Karpas-422 (cell line): ENCODE measurements at regions not wholly inside any gene's neighbourhood (a gene's known extent, or its start where the extent isn't known, plus 50 kb on each side); places are given as distances from the start of the nearest gene placed in this dataset.
A peak's percentile ranks its signal among the peaks of the same experiment; 100 is the strongest.

ENCODE experiments used
- DNase-seq: peaks from one replicate; pipeline ENCODE4 v3.0.0-alpha.2; 2015
- H2AFZ ChIP-seq: fragments of 200-600 bp; sonication (generic); 2 replicates; pipeline ENCODE4 v1.6.1; 2014; ENCODE audit warnings: antibody characterized with exemption, low read length, mixed read lengths
- H3K27ac ChIP-seq: fragments of 200-600 bp; sonication (generic); 2 replicates; pipeline ENCODE4 v1.5.1; 2014; ENCODE audit warnings: mild to moderate bottlenecking, low read length, moderate library complexity
- H3K27me3 ChIP-seq: fragments of 200-600 bp; sonication (generic); 2 replicates; pipeline ENCODE4 v1.6.1; 2014; ENCODE audit warnings: low read length, mixed read lengths
- H3K36me3 ChIP-seq: fragments of 200-600 bp; sonication (generic); 2 replicates; pipeline ENCODE4 v1.6.1; 2014; ENCODE audit warnings: low read length, mixed read lengths; ENCODE audit not compliant: insufficient read depth
- H3K4me1 ChIP-seq: fragments of 200-600 bp; sonication (generic); 2 replicates; pipeline ENCODE4 v1.6.1; 2014; ENCODE audit warnings: mild to moderate bottlenecking, low read length, mixed read lengths
- H3K4me2 ChIP-seq: fragments of 200-600 bp; sonication (generic); 2 replicates; pipeline ENCODE4 v1.6.1; 2014; ENCODE audit warnings: low read length, low read depth, mild to moderate bottlenecking; ENCODE audit not compliant: poor library complexity, severe bottlenecking
- H3K4me3 ChIP-seq: fragments of 200-600 bp; sonication (generic); 2 replicates; pipeline ENCODE4 v1.5.1; 2014; ENCODE audit warnings: mild to moderate bottlenecking, antibody characterized with exemption, low read length, mixed read lengths
- H3K79me2 ChIP-seq: fragments of 200-600 bp; sonication (generic); 2 replicates; pipeline ENCODE4 v1.6.1; 2014; ENCODE audit warnings: mild to moderate bottlenecking, low read length, mixed read lengths
- H3K9ac ChIP-seq: fragments of 200-600 bp; sonication (generic); 2 replicates; pipeline ENCODE4 v1.6.0; 2014; ENCODE audit warnings: low read length
- H3K9me2 ChIP-seq: fragments of 200-600 bp; sonication (generic), shearing (Covaris generic); replicated peaks from 2 replicates; pipeline ENCODE4 v1.6.0; 2014; ENCODE audit warnings: mild to moderate bottlenecking, low read length, moderate library complexity; ENCODE audit not compliant: insufficient read depth
- H3K9me3 ChIP-seq: fragments of 300-700, 200-600 bp; sonication (generic); 2 replicates; pipeline ENCODE4 v1.6.1; 2014; ENCODE audit warnings: low read length, mixed read lengths
- H4K20me1 ChIP-seq: fragments of 200-600 bp; sonication (generic); 2 replicates; pipeline ENCODE4 v1.6.1; 2014; ENCODE audit warnings: mild to moderate bottlenecking, antibody characterized with exemption, low read length, low read depth; ENCODE audit not compliant: insufficient read depth

DNA sequence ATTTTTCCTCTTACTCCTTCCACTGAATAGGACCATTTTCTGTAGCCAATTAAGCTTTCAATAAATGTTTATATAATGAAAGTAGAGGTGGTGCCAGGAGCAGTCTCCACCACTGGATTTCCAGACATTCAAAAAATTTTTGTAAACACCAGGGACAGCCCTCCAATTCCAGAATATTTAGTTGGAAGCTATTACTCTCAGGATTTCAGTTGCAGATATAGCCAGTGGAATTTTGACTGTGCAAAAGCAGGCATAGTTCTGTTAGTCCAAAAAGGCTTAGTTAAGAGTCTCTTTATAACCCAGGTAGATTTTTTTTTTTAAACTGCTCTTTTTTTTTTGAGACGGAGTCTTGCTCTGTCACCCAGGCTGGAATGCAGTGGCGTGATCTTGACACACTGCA, 138.1 kb upstream of the DMRT1 start:
- no peak overlapping the region for H2AFZ ChIP-seq
- no peak for DNase-seq
- no peaks in the 10 kb centered on the region for H3K9me3 ChIP-seq
- no peaks in the 10 kb centered on the region for H3K27me3 ChIP-seq
- H3K79me2 ChIP-seq: peaks cover 5% of the 10 kb centered on the region; the same call in 1 of the 2 replicates
- H3K36me3 ChIP-seq: no peaks in the 10 kb centered on the region
- no peaks in the 10 kb centered on the region for H4K20me1 ChIP-seq
- no peak overlapping the region for H3K27ac ChIP-seq
- H3K4me2 ChIP-seq: no peak overlapping the region
- no peak overlapping the region for H3K4me3 ChIP-seq
- no peak overlapping the region for H3K9ac ChIP-seq
- H3K9me2 ChIP-seq: no peaks in the 10 kb centered on the region
- peaks cover 21% of the 10 kb centered on the region for H3K4me1 ChIP-seq

DNA sequence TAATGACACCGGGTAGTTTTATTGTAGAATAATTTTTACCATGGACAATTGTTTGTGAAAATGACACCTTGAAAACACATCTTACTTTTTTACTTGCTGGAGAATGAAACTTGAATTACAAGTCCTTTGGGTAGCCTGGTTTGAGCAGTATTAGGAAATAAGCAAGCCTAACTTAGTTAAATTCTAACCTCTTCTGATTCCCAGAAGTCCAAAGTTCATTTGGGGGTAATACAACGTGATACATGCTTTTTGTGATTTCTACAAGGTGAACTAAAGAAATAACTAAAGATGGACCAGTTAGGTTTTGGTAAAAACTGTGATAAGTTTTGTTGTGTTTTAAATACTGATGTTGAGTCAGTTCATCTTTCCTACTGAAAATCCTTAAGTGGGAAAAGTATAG, 135.4 kb upstream of the DMRT1 start:
- Histone ChIP-seq H3K9me2 (no peaks in the 10 kb centered on the region), H3K9me3 (no peaks in the 10 kb centered on the region), H2AFZ (no peak overlapping the region), H3K4me3 (no peak overlapping the region), H3K36me3 (peaks cover 5% of the 10 kb centered on the region; the same call in 1 of the 2 replicates), H3K79me2 (no peaks in the 10 kb centered on the region), H3K27me3 (no peaks in the 10 kb centered on the region), H3K27ac (no peak overlapping the region), H3K4me2 (peak overlapping the region; percentile 42), H4K20me1 (no peaks in the 10 kb centered on the region), H3K4me1 (peaks cover 10% of the 10 kb centered on the region), H3K9ac (no peak overlapping the region)
- DNase-seq: no peak

DNA sequence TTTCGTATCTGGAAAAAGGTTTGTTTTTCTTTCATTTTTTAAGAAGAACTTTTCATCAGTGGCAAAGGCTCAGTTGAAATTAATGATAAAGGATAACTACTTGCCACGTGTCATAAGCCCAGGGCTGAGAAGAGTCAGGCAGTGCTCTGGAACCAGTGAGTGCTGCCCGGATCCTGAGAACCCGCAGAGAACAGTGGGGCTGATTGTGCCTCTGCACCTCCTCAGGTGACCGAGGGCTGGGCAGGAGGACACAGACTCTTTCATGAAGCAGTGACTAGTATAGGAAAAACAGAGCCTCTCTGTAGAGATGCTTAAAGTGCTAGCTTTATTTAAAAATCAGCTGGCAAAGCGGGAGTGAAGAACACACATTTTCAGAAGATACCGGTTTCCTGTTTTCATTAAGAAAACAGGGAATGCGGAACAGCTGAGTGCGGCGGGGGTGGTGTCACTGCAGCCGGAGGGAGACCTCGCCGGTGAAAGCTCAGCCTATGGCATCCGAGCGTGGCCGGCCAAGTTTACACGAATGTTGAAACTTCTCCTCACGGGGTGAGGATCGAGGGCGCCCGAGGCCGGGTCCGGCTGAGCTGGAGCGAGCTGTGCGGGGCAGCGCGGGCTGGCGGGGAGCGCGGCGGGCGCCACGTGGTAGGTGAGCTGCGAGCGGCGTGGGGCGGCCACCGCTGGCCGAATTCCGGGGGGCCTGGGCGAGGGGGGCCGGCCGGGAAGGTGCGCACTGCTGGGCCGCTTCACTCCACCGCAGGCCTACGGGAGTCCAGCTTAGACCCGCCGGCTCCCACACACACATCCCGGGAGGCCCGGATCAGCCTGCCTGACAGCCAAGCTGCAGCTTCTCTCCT, 134.7 kb upstream of the DMRT1 start:
- H2AFZ ChIP-seq: no peak overlapping the region
- no peaks in the 10 kb centered on the region for H3K9me3 ChIP-seq
- no peaks in the 10 kb centered on the region for H3K9me2 ChIP-seq
- no peak overlapping the region for H3K27ac ChIP-seq
- H3K4me3 ChIP-seq: no peak overlapping the region
- no peaks in the 10 kb centered on the region for H3K27me3 ChIP-seq
- no peaks in the 10 kb centered on the region for H4K20me1 ChIP-seq
- H3K4me2 ChIP-seq: peak overlapping the region; percentile 42
- H3K79me2 ChIP-seq: no peaks in the 10 kb centered on the region
- DNase-seq: no peak
- H3K9ac ChIP-seq: no peak overlapping the region
- peaks cover 10% of the 10 kb centered on the region for H3K4me1 ChIP-seq
- peaks cover 5% of the 10 kb centered on the region; the same call in 1 of the 2 replicates for H3K36me3 ChIP-seq

DNA sequence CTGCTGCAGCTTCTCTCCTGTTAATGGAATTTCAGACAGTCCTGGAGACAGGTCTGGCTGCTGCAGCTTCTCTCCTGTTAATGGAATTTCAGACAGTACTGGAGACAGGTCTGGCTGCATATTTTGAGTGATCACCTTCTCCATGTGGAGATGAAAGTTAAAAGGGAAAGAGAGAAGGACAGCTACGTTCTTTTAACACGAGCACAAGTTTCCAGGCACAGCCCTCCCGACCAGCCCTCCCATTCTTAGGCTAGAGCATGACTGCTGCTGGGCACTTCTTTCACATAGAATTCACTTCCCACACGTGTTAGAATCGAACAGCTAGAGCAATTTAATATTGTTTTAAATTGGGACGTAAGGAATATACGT, 133.3 kb upstream of the DMRT1 start:
- Histone ChIP-seq H3K36me3 (peaks cover 5% of the 10 kb centered on the region; the same call in 1 of the 2 replicates), H4K20me1 (no peaks in the 10 kb centered on the region), H3K27me3 (no peaks in the 10 kb centered on the region), H3K9ac (no peak overlapping the region), H2AFZ (no peak overlapping the region), H3K9me3 (no peaks in the 10 kb centered on the region), H3K79me2 (no peaks in the 10 kb centered on the region; the same call in 1 of the 2 replicates), H3K9me2 (no peaks in the 10 kb centered on the region), H3K4me1 (peaks cover 10% of the 10 kb centered on the region), H3K4me2 (no peak overlapping the region), H3K4me3 (no peak overlapping the region), H3K27ac (no peak overlapping the region)
- no peak for DNase-seq

- Histone ChIP-seq H2AFZ (no peak overlapping the region), H4K20me1 (no peaks in the 10 kb centered on the region), H3K9me3 (no peaks in the 10 kb centered on the region), H3K27ac (no peak overlapping the region), H3K9ac (no peak overlapping the region), H3K4me1 (peaks cover 10% of the 10 kb centered on the region), H3K4me3 (no peak overlapping the region), H3K4me2 (no peak overlapping the region), H3K9me2 (no peaks in the 10 kb centered on the region), H3K27me3 (no peaks in the 10 kb centered on the region), H3K79me2 (peaks cover 1% of the 10 kb centered on the region; the same call in 1 of the 2 replicates), H3K36me3 (peaks cover 5% of the 10 kb centered on the region; the same call in 1 of the 2 replicates)
- DNase-seq: no peak
These were observed 132.7 kb upstream of the DMRT1 start for GRCh38 chr9:708551-709432.

DNA sequence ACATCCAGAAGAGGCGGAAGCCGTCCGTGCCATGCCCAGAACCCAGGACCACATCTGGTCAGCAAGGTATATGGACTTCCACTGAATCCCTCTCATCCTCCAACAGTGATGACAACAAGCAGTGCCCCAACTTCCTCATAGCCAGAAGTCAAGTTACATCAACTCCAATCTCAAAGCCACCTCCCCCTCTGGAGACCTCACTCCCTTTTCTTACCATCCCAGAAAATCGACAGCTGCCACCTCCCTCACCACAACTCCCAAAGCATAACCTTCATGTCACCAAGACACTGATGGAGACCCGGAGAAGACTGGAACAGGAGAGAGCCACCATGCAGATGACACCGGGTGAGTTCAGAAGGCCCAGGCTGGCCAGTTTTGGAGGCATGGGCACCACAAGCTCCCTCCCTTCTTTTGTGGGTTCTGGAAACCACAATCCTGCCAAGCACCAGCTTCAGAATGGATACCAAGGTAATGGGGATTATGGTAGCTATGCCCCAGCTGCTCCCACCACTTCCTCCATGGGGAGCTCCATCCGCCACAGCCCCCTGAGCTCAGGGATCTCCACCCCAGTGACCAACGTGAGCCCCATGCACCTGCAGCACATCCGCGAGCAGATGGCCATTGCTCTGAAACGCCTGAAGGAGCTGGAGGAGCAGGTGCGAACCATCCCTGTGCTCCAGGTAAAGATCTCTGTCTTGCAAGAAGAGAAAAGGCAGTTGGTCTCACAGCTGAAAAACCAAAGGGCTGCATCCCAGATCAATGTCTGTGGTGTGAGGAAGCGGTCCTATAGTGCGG, 130.3 kb upstream of the DMRT1 start:
- no peak for DNase-seq
- H3K27me3 ChIP-seq: no peaks in the 10 kb centered on the region
- no peak overlapping the region for H3K9ac ChIP-seq
- H3K9me2 ChIP-seq: no peaks in the 10 kb centered on the region
- no peak overlapping the region for H2AFZ ChIP-seq
- H3K4me3 ChIP-seq: no peak overlapping the region
- H4K20me1 ChIP-seq: no peaks in the 10 kb centered on the region
- H3K4me2 ChIP-seq: no peak overlapping the region
- no peaks in the 10 kb centered on the region for H3K9me3 ChIP-seq
- peaks cover 18% of the 10 kb centered on the region for H3K79me2 ChIP-seq
- H3K4me1 ChIP-seq: peaks cover 19% of the 10 kb centered on the region
- H3K27ac ChIP-seq: no peak overlapping the region
- peaks cover 5% of the 10 kb centered on the region; the same call in 1 of the 2 replicates for H3K36me3 ChIP-seq

GRCh38 chr9:711761-712553, 129.5 kb upstream of the DMRT1 start:
- Histone ChIP-seq H3K27me3 (no peaks in the 10 kb centered on the region), H3K4me3 (no peak overlapping the region), H3K27ac (no peak overlapping the region), H3K4me1 (peaks cover 19% of the 10 kb centered on the region), H3K9me2 (no peaks in the 10 kb centered on the region), H3K9me3 (no peaks in the 10 kb centered on the region), H4K20me1 (no peaks in the 10 kb centered on the region), H3K4me2 (no peak overlapping the region), H3K9ac (no peak overlapping the region), H3K79me2 (peaks cover 22% of the 10 kb centered on the region), H2AFZ (no peak overlapping the region), H3K36me3 (peaks cover 5% of the 10 kb centered on the region; the same call in 1 of the 2 replicates)
- DNase-seq: no peak
